ENCODE measurements at regions not wholly inside any gene's neighbourhood (a gene's known extent, or its start where the extent isn't known, plus 50 kb on each side); places are given as distances from the start of the nearest gene placed in this dataset.
"Not testable (repeated sequence)": the region's sequence is repeated elsewhere in the genome, so short reads cannot be mapped to it uniquely, and the experiment has no call there.

DNA sequence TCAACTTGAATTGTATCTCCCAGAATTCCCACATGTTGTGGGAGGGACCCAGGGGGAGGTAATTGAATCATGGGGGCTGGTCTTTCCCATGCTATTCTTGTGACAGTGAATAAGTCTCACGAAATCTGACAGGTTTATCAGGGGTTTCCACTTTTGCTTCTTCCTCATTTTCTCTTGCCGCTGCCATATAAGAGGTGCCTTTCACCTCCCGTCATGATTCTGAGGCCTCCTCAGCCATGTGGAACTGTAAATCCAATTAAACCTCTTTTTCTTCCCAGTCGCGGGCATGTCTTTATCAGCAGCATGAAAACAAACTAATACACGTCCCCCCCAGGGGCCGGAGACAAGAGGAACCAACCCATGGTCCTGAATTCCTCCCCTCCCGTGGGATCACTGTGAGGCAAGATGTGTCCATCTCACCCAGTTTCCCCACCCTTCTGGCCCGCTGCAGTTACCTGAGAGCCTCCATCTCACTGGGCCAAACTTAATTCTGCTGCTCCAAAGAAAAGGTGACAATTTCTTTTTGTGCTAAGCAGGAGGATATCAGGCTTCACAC, 354.0 kb upstream of the JARID2 start:
- TF ChIP-seq, protein P1, sequence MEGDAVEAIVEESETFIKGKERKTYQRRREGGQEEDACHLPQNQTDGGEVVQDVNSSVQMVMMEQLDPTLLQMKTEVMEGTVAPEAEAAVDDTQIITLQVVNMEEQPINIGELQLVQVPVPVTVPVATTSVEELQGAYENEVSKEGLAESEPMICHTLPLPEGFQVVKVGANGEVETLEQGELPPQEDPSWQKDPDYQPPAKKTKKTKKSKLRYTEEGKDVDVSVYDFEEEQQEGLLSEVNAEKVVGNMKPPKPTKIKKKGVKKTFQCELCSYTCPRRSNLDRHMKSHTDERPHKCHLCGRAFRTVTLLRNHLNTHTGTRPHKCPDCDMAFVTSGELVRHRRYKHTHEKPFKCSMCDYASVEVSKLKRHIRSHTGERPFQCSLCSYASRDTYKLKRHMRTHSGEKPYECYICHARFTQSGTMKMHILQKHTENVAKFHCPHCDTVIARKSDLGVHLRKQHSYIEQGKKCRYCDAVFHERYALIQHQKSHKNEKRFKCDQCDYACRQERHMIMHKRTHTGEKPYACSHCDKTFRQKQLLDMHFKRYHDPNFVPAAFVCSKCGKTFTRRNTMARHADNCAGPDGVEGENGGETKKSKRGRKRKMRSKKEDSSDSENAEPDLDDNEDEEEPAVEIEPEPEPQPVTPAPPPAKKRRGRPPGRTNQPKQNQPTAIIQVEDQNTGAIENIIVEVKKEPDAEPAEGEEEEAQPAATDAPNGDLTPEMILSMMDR (tag by site-specific recombination; IDR thresholded peaks at IDR 0.05) = not testable (repeated sequence)
- not testable (repeated sequence) for TF ChIP-seq ZXDB (tag by site-specific recombination; IDR thresholded peaks at IDR 0.05); REPIN1 (tag by site-specific recombination; IDR thresholded peaks at IDR 0.05; ENCODE audit: low read depth); MEIS1 (CRISPR knock-in tag; IDR thresholded peaks at IDR 0.05; ENCODE audit: borderline replicate concordance); KLF7 (tag by site-specific recombination; IDR thresholded peaks at IDR 0.05; ENCODE audit: borderline replicate concordance); ZNF341 (tag by site-specific recombination; IDR thresholded peaks at IDR 0.05; ENCODE audit: low read depth); ZNF140 (tag by site-specific recombination; IDR thresholded peaks at IDR 0.05)
- TF ChIP-seq, protein P2, sequence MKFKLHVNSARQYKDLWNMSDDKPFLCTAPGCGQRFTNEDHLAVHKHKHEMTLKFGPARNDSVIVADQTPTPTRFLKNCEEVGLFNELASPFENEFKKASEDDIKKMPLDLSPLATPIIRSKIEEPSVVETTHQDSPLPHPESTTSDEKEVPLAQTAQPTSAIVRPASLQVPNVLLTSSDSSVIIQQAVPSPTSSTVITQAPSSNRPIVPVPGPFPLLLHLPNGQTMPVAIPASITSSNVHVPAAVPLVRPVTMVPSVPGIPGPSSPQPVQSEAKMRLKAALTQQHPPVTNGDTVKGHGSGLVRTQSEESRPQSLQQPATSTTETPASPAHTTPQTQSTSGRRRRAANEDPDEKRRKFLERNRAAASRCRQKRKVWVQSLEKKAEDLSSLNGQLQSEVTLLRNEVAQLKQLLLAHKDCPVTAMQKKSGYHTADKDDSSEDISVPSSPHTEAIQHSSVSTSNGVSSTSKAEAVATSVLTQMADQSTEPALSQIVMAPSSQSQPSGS (tag by site-specific recombination; IDR thresholded peaks at IDR 0.05; ENCODE audit: low read depth) = not testable (repeated sequence)
- TF ChIP-seq, protein P3, sequence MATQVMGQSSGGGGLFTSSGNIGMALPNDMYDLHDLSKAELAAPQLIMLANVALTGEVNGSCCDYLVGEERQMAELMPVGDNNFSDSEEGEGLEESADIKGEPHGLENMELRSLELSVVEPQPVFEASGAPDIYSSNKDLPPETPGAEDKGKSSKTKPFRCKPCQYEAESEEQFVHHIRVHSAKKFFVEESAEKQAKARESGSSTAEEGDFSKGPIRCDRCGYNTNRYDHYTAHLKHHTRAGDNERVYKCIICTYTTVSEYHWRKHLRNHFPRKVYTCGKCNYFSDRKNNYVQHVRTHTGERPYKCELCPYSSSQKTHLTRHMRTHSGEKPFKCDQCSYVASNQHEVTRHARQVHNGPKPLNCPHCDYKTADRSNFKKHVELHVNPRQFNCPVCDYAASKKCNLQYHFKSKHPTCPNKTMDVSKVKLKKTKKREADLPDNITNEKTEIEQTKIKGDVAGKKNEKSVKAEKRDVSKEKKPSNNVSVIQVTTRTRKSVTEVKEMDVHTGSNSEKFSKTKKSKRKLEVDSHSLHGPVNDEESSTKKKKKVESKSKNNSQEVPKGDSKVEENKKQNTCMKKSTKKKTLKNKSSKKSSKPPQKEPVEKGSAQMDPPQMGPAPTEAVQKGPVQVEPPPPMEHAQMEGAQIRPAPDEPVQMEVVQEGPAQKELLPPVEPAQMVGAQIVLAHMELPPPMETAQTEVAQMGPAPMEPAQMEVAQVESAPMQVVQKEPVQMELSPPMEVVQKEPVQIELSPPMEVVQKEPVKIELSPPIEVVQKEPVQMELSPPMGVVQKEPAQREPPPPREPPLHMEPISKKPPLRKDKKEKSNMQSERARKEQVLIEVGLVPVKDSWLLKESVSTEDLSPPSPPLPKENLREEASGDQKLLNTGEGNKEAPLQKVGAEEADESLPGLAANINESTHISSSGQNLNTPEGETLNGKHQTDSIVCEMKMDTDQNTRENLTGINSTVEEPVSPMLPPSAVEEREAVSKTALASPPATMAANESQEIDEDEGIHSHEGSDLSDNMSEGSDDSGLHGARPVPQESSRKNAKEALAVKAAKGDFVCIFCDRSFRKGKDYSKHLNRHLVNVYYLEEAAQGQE (tag by site-specific recombination; IDR thresholded peaks at IDR 0.05) = not testable (repeated sequence)
